Activated CD8-positive, alpha-beta memory T cell treated with anti-CD3 and anti-CD28 coated beads, Interleukin-2, amount 50 U/mL, for 48 hours (primary cell): ENCODE measurements at regions not wholly inside any gene's neighbourhood (a gene's known extent, or its start where the extent isn't known, plus 50 kb on each side); places are given as distances from the start of the nearest gene placed in this dataset.

Source experiments
- DNase-seq: peaks from one replicate; pipeline ENCODE4 v3.0.0-alpha.2; 2020

- DNase-seq, result no peak
Measured at GRCh38 chr7:109178342-109178741, 608.7 kb downstream of the DNAJB9 start.

GRCh38 chr7:109179601-109180000, 609.9 kb downstream of the DNAJB9 start:
- DNase-seq, result no peak

- DNase-seq, result no peak
Measured at GRCh38 chr7:109190766-109191398, 621.2 kb downstream of the DNAJB9 start.

- no peak for DNase-seq
Measured at GRCh38 chr7:109206196-109206595, 636.5 kb downstream of the DNAJB9 start.

GRCh38 chr7:109213081-109213480, 643.4 kb downstream of the DNAJB9 start:
- no peak for DNase-seq

GRCh38 chr7:109215341-109215740, 645.7 kb downstream of the DNAJB9 start:
- DNase-seq, result no peak

- DNase-seq, result no peak
Measured at GRCh38 chr7:109224100-109224499, 654.4 kb downstream of the DNAJB9 start.

GRCh38 chr7:109226699-109227098, 657.0 kb downstream of the DNAJB9 start:
- no peak for DNase-seq

- DNase-seq, result no peak
Measured at GRCh38 chr7:109235316-109235715, 665.6 kb downstream of the DNAJB9 start.

- DNase-seq, result no peak
Measured at GRCh38 chr7:109246330-109247077, 676.8 kb downstream of the DNAJB9 start.

- DNase-seq, result no peak
Measured at GRCh38 chr7:109256762-109257560, 687.3 kb downstream of the DNAJB9 start.

- no peak for DNase-seq
Measured at GRCh38 chr7:109259151-109259550, 689.5 kb downstream of the DNAJB9 start.

GRCh38 chr7:109261781-109262180, 692.1 kb downstream of the DNAJB9 start:
- no peak for DNase-seq

GRCh38 chr7:109266610-109267009, 696.9 kb downstream of the DNAJB9 start:
- DNase-seq, result no peak

GRCh38 chr7:109276348-109276747, 706.7 kb downstream of the DNAJB9 start:
- DNase-seq, result no peak

- no peak for DNase-seq
Measured at GRCh38 chr7:109282726-109283125, 713.1 kb downstream of the DNAJB9 start.

GRCh38 chr7:109284943-109285342, 715.3 kb downstream of the DNAJB9 start:
- no peak for DNase-seq

- no peak for DNase-seq
Measured at GRCh38 chr7:109295158-109295557, 725.5 kb downstream of the DNAJB9 start.

GRCh38 chr7:109308816-109309215, 739.1 kb downstream of the DNAJB9 start:
- DNase-seq, result no peak

GRCh38 chr7:109309790-109310189, 740.1 kb downstream of the DNAJB9 start:
- DNase-seq, result no peak

- DNase-seq, result no peak
Measured at GRCh38 chr7:109318136-109318535, 748.5 kb downstream of the DNAJB9 start.

- no peak for DNase-seq
Measured at GRCh38 chr7:109322833-109323232, 753.2 kb downstream of the DNAJB9 start.

GRCh38 chr7:109331423-109331822, 761.7 kb downstream of the DNAJB9 start:
- no peak for DNase-seq

- DNase-seq, result no peak
Measured at GRCh38 chr7:109335951-109336350, 766.3 kb downstream of the DNAJB9 start.
